ENCODE measurements at regions not wholly inside any gene's neighbourhood (a gene's known extent, or its start where the extent isn't known, plus 50 kb on each side); places are given as distances from the start of the nearest gene placed in this dataset.

- no peak for TF ChIP-seq CTCF (IDR thresholded peaks at IDR 0.05)
- no peak for TF ChIP-seq POLR2A (IDR thresholded peaks at IDR 0.05)
- no peak for TF ChIP-seq POLR2AphosphoS5 (IDR thresholded peaks at IDR 0.05)
Observed at GRCh38 chr1:82586473-82586872, 785.7 kb downstream of the ADGRL2 start.
